ENCODE measurements at regions not wholly inside any gene's neighbourhood (a gene's known extent, or its start where the extent isn't known, plus 50 kb on each side); places are given as distances from the start of the nearest gene placed in this dataset.

GRCh38 chr13:110777251-110777820, 63.8 kb downstream of the ING1 start:
- ChIA-PET POLR2A (no interaction called here), RAD21 (ENCODE audit: low non-redundant PET in 1 of 2, low total read pairs in 2 of 2, uncharacterized antibody in 2 of 2, unreplicated experiment in 2 of 2) (no interaction called here), CTCF (no interaction called here)
- no peaks in the 10 kb centered on the region for H3K36me3 ChIP-seq (ENCODE audit: control insufficient read depth in 1 of 2, insufficient read depth in 2 of 2, low read length in 2 of 2)
- H3K9ac ChIP-seq (ENCODE audit: low read length), result no peak overlapping the region
- no peaks in the 10 kb centered on the region for H4K20me1 ChIP-seq (ENCODE audit: insufficient read depth)
- TF ChIP-seq ATF3 (IDR thresholded peaks at IDR 0.05) (no peak), POLR2AphosphoS5 (IDR thresholded peaks at IDR 0.05; ENCODE audit: low read depth, low read length) (no peak), ELF1 (IDR thresholded peaks at IDR 0.05; ENCODE audit: borderline replicate concordance, low read depth) (no peak), ZFX (IDR thresholded peaks at IDR 0.05) (no peak), RAD21 (IDR thresholded peaks at IDR 0.05; ENCODE audit: low read depth) (no peak), CEBPB (IDR thresholded peaks at IDR 0.05; ENCODE audit: low read depth) (no peak), CBX3 (IDR thresholded peaks at IDR 0.05; ENCODE audit: low read depth) (no peak), YY1 (IDR thresholded peaks at IDR 0.05; ENCODE audit: extremely low read depth, insufficient replicate concordance, low read depth, low read length) (no peak), REST (IDR thresholded peaks at IDR 0.05; ENCODE audit: low read depth) (no peak), MAX (IDR thresholded peaks at IDR 0.05) (no peak), ZNF274 (IDR thresholded peaks at IDR 0.05; ENCODE audit: low read depth, low read length) (no peak), CTCF (IDR thresholded peaks at IDR 0.05 in 2 of 3, conservative IDR thresholded peaks at IDR 0.05 in 1 of 3; ENCODE audit: borderline replicate concordance in 1 of 3, insufficient read depth in 1 of 3, low read depth in 2 of 3, low read length in 2 of 3) (no peak)
- H3K4me2 ChIP-seq (ENCODE audit: low read length), result no peak overlapping the region
- no peaks in the 10 kb centered on the region for H3K9me2 ChIP-seq (ENCODE audit: insufficient read depth)
- no peaks in the 10 kb centered on the region for H3K4me1 ChIP-seq (ENCODE audit: control insufficient read depth in 1 of 2, insufficient read depth in 2 of 2, low read length in 2 of 2)
- H3K79me2 ChIP-seq (ENCODE audit: insufficient read depth, low read length), result no peaks in the 10 kb centered on the region
- H3K4me3 ChIP-seq (replicated peaks in 1 of 2; ENCODE audit: low read depth in 1 of 2, low read length in 2 of 2), result no peak overlapping the region
- no peak overlapping the region for H2AFZ ChIP-seq (ENCODE audit: low read depth, low read length, poor library complexity, severe bottlenecking)
- DNase-seq (ENCODE audit: low read depth, low spot score), result no peak
- intact Hi-C loops (cut with micrococcal nuclease), result no loop called here
- ATAC-seq, result no peak
- H3K27me3 ChIP-seq (ENCODE audit: insufficient read depth, low read length), result no peaks in the 10 kb centered on the region
- no peaks in the 10 kb centered on the region; a peak in 1 of 4 replicates for H3K9me3 ChIP-seq (ENCODE audit: control insufficient read depth in 1 of 2, insufficient read depth in 1 of 2, low read depth in 1 of 2, low read length in 2 of 2)
- no TSS peak for BruUV-seq (replicated peaks)
- no peak overlapping the region for H3K27ac ChIP-seq (ENCODE audit: low read depth, low read length)
